BJ (cell line): ENCODE measurements at regions not wholly inside any gene's neighbourhood (a gene's known extent, or its start where the extent isn't known, plus 50 kb on each side); places are given as distances from the start of the nearest gene placed in this dataset.

ENCODE experiments used
- CTCF ChIA-PET: fragments of 350-600 bp; formaldehyde crosslinking; extraction: SDS; loops from one replicate; lab custom pipeline; 2021; ENCODE audit warnings: antibody characterized with exemption, inconsistent platforms; lab: Yijun Ruan, JAX
- POLR2A ChIA-PET: fragments of 300-600 bp; sonication (Branson Sonifier 250); formaldehyde crosslinking; extraction: SDS; loops from one replicate; lab custom pipeline; 2021; ENCODE audit warnings: antibody characterized with exemption; lab: Charles Lee
- DNase-seq: peaks from one replicate; pipeline ENCODE4 v3.0.0-alpha.2; 2011; ENCODE audit warnings: low read depth
- H3K27me3 ChIP-seq: 2 replicates; pipeline ENCODE4 v1.6.0; 2011; ENCODE audit warnings: low read length; ENCODE audit not compliant: control insufficient read depth, insufficient read depth
- H3K36me3 ChIP-seq: 2 replicates; pipeline ENCODE4 v1.5.1; 2011; ENCODE audit warnings: low read length; ENCODE audit not compliant: control insufficient read depth, insufficient read depth
- H3K4me3 ChIP-seq: 2 replicates; pipeline ENCODE4 v1.5.1; 2011; ENCODE audit warnings: low read depth, mild to moderate bottlenecking, control low read depth, low read length
- CTCF ChIP-seq: IDR thresholded peaks from 2 replicates; pipeline ENCODE4 v1.5.1; 2011; ENCODE audit warnings: low read depth, mild to moderate bottlenecking, control low read depth, inconsistent platforms, low read length, moderate library complexity; ENCODE audit not compliant: insufficient read depth

GRCh38 chr10:78746155-78746763 is 322.5 kb upstream of the ZMIZ1 start:
- ChIA-PET POLR2A (no interaction called here), CTCF (interaction anchor here (1.8 kb wide), 1 partner anchor 10 kb away, joined by 6 read pairs; no protein-coding TSS in a partner anchor)
- Histone ChIP-seq H3K36me3 (no peaks in the 10 kb centered on the region), H3K27me3 (peaks cover 6% of the 10 kb centered on the region), H3K4me3 (no peak overlapping the region)
- no peak for TF ChIP-seq CTCF
- no peak for DNase-seq

DNA sequence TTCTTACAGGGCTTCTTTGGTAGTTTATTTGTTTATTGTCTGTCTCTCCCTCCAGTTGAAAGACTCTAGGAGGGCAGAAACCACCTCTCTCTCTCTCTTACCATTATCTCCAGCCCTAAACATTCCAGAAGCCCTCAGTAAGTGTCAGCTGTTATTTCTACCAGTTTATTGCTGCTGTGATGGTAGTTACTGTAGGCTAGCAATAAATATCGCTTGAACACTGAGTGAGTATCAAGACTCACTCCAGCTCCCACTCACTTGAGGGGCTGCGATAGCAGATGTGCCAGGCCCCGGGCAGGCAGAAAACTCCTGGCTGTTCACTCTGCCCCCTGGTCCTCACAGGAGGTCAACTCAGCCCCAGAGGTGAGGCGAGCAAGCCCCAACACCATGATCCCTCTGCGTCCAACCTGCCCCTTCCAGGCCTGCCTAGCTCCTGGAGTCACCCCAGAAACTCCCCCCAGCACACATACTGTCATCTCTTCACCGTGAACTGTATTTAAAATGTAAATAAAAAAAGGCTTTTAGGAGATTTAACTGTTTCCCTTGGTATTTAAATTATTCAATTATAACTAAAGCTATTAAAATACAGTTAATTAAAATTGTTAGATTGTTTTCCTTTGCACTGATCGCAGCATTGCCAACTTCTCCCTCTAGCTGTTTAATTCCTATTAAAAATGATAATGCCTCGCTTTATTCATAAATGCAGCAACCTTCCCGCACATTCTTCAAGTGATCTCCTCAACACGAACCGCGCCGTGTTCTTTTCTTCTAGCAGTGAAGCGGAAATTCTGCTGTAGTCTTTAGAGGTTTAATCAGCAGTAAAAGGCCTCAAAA is 321.1 kb upstream of the ZMIZ1 start:
- CTCF ChIA-PET: interaction anchor here (1.8 kb wide), 1 partner anchor 9 kb away, joined by 6 read pairs; no protein-coding TSS in a partner anchor
- H3K36me3 ChIP-seq: no peaks in the 10 kb centered on the region
- TF ChIP-seq CTCF: no peak
- no peak for DNase-seq
- H3K27me3 ChIP-seq: peaks cover 6% of the 10 kb centered on the region
- no peak overlapping the region for H3K4me3 ChIP-seq
- POLR2A ChIA-PET: no interaction called here

- CTCF ChIA-PET: no interaction called here
- no peak for DNase-seq
- TF ChIP-seq CTCF: no peak
- Histone ChIP-seq H3K4me3 (no peak overlapping the region), H3K27me3 (peaks cover 6% of the 10 kb centered on the region), H3K36me3 (no peaks in the 10 kb centered on the region)
- POLR2A ChIA-PET: no interaction called here
These were observed 320.6 kb upstream of the ZMIZ1 start for GRCh38 chr10:78748235-78748533.

GRCh38 chr10:78749200-78749599 is 319.6 kb upstream of the ZMIZ1 start:
- no peak overlapping the region for H3K4me3 ChIP-seq
- TF ChIP-seq CTCF: no peak
- ChIA-PET CTCF (no interaction called here), POLR2A (no interaction called here)
- H3K27me3 ChIP-seq: peaks cover 6% of the 10 kb centered on the region
- DNase-seq: no peak
- no peaks in the 10 kb centered on the region for H3K36me3 ChIP-seq

- no peak for DNase-seq
- H3K4me3 ChIP-seq: no peak overlapping the region
- no peaks in the 10 kb centered on the region for H3K36me3 ChIP-seq
- no peak for TF ChIP-seq CTCF
- peaks cover 4% of the 10 kb centered on the region for H3K27me3 ChIP-seq
- CTCF ChIA-PET: no interaction called here
- POLR2A ChIA-PET: no interaction called here
These were observed 318.9 kb upstream of the ZMIZ1 start for GRCh38 chr10:78749898-78750297.
